Coronary artery (tissue), 2 donors: ENCODE measurements at regions not wholly inside any gene's neighbourhood (a gene's known extent, or its start where the extent isn't known, plus 50 kb on each side); places are given as distances from the start of the nearest gene placed in this dataset.

Experiments used
- DNase-seq: peaks from one replicate; pipeline ENCODE4 v3.0.0-alpha.2; 2017; ENCODE audit warnings: low spot score
- H3K27ac ChIP-seq, 2 donors: fragments of 200-600 bp; sonication (generic); one replicate each; pipeline ENCODE4 v1.5.1; 2016 to 2019
- H3K4me3 ChIP-seq: fragments of 200-600 bp; sonication (generic); 2 replicates; pipeline ENCODE4 v1.5.1; 2016; ENCODE audit warnings: mild to moderate bottlenecking, moderate library complexity
- CTCF ChIP-seq: fragments of 200-600 bp; sonication (generic); IDR thresholded peaks from one replicate; pipeline ENCODE4 v1.5.1; 2019; ENCODE audit warnings: antibody characterized with exemption

GRCh38 chr21:16945580-16945979, 567.3 kb upstream of the CXADR start:
- TF ChIP-seq CTCF, result no peak
- no peak for DNase-seq
- Histone ChIP-seq H3K27ac (no peak overlapping the region), H3K4me3 (no peak overlapping the region)

GRCh38 chr21:16956824-16957223, 556.0 kb upstream of the CXADR start:
- Histone ChIP-seq H3K27ac (no peak overlapping the region), H3K4me3 (no peak overlapping the region)
- TF ChIP-seq CTCF, result no peak
- DNase-seq, result no peak

GRCh38 chr21:16965424-16965823, 547.4 kb upstream of the CXADR start:
- TF ChIP-seq CTCF, result no peak
- Histone ChIP-seq H3K27ac (no peak overlapping the region), H3K4me3 (no peak overlapping the region)
- no peak for DNase-seq

- no peak for DNase-seq
- no peak overlapping the region for H3K4me3 ChIP-seq
- no peak for TF ChIP-seq CTCF
- no peak overlapping the region for H3K27ac ChIP-seq
Measured at GRCh38 chr21:16968436-16968835, 544.4 kb upstream of the CXADR start.

GRCh38 chr21:16969636-16970035, 543.2 kb upstream of the CXADR start:
- Histone ChIP-seq H3K4me3 (no peak overlapping the region), H3K27ac (no peak overlapping the region)
- no peak for DNase-seq
- no peak for TF ChIP-seq CTCF

- Histone ChIP-seq H3K4me3 (no peak overlapping the region), H3K27ac (no peak overlapping the region)
- no peak for DNase-seq
- no peak for TF ChIP-seq CTCF
Measured at GRCh38 chr21:16974060-16974459, 538.8 kb upstream of the CXADR start.

- Histone ChIP-seq H3K27ac (no peak overlapping the region), H3K4me3 (no peak overlapping the region)
- no peak for DNase-seq
- no peak for TF ChIP-seq CTCF
Measured at GRCh38 chr21:16976193-16976592, 536.6 kb upstream of the CXADR start.
